Fibroblast of mammary gland (primary cell): ENCODE measurements at regions not wholly inside any gene's neighbourhood (a gene's known extent, or its start where the extent isn't known, plus 50 kb on each side); places are given as distances from the start of the nearest gene placed in this dataset.
"Not testable (repeated sequence)": the region's sequence is repeated elsewhere in the genome, so short reads cannot be mapped to it uniquely, and the experiment has no call there.

Experiments
- DNase-seq: peaks from one replicate; pipeline ENCODE4 v3.0.0-alpha.2; 2010; ENCODE audit warnings: low read depth
- H3K4me3 ChIP-seq: 2 replicates; pipeline ENCODE4 v1.5.1; 2011; ENCODE audit warnings: low read depth, mild to moderate bottlenecking, low read length, moderate library complexity; ENCODE audit not compliant: control insufficient read depth
- TF ChIP-seq, protein P1 (sequence below): conservative IDR thresholded peaks from 2 replicates; pipeline ENCODE4 v1.5.1; 2011; ENCODE audit warnings: low read depth, low read length, inconsistent platforms; ENCODE audit not compliant: control insufficient read depth, insufficient read depth

DNA sequence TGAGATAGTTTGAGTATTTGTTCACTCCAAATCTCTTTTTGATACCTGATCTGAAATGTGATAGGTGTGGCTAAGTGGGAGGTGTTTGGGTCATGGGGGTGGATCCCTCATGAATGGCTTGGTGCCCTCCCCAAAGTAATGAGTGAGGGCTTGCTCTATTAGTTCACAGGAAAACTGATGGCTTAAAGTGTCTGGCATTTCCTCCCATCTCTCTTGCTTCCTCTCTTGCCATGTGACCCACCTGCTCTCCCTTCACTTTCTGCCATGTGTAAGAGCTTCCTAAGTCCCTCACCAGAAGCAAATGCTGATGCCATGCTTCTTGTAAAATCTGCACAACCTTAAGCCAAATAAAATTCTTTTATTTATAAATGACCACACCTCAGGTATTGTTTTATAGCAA, 61.1 kb downstream of the MAD2L1 start:
- H3K4me3 ChIP-seq, result no peak overlapping the region
- DNase-seq, result no peak
- TF ChIP-seq, protein P1, sequence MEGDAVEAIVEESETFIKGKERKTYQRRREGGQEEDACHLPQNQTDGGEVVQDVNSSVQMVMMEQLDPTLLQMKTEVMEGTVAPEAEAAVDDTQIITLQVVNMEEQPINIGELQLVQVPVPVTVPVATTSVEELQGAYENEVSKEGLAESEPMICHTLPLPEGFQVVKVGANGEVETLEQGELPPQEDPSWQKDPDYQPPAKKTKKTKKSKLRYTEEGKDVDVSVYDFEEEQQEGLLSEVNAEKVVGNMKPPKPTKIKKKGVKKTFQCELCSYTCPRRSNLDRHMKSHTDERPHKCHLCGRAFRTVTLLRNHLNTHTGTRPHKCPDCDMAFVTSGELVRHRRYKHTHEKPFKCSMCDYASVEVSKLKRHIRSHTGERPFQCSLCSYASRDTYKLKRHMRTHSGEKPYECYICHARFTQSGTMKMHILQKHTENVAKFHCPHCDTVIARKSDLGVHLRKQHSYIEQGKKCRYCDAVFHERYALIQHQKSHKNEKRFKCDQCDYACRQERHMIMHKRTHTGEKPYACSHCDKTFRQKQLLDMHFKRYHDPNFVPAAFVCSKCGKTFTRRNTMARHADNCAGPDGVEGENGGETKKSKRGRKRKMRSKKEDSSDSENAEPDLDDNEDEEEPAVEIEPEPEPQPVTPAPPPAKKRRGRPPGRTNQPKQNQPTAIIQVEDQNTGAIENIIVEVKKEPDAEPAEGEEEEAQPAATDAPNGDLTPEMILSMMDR, result no peak

DNA sequence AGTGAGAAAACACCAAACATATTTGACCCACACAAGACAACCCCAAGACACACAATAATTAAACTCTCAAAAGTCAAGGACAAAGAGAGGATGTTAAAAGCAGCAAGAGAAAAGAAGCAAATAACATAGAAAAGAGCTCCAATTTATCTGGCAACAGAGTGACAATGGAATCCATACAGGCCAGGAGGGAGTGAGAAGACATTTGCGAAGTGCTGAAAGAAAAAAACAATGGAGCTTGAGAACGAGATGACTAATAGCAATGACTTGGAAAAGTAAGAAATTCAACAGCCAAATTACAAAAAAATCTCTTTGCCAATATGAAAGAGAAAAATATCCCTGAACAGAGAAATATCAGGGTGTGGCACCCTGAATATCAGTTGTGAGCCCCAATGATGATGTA, 61.6 kb downstream of the MAD2L1 start:
- TF ChIP-seq, protein P1, result no peak
- DNase-seq, result no peak
- H3K4me3 ChIP-seq, result no peak overlapping the region

DNA sequence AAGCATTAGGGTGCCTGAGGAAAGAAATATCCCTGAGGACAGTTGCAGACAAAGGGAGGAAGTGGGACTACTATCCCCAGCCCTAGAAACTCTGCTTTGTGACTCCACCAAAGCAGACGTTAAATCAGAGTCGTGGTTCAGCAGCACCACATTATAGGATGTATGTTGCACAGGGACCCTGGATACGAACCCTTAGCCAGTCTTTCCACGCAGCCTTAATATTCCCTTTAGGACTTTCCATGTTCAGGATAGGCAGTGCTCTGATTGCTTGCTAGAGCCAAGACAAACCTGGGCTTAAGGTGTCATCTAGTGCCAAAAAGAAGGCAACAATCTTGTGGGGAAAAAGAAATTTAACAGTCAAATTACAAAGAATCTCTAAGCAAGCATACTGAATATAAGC, 62.6 kb downstream of the MAD2L1 start:
- H3K4me3 ChIP-seq, result no peak overlapping the region
- TF ChIP-seq, protein P1, result no peak
- DNase-seq, result no peak

DNA sequence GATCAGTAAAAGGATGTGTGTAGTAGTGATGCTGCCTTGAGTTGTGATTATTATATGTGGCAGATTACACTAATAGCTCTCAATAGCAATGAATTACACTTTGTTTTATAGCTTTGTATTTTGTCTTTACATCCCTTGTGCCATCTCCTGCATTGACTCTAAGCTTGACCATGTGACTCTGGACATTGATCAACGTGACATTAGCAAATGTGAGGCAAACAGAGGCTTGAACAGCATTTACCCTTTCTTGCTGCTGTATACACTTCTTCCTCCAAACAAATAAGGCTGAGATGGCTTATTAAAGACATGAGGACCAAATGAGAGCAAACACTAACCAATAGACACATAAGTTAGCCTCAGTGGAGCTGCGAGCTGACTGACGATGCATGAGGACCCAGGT, 63.5 kb downstream of the MAD2L1 start:
- no peak for DNase-seq
- TF ChIP-seq, protein P1, result no peak
- H3K4me3 ChIP-seq, result no peak overlapping the region

DNA sequence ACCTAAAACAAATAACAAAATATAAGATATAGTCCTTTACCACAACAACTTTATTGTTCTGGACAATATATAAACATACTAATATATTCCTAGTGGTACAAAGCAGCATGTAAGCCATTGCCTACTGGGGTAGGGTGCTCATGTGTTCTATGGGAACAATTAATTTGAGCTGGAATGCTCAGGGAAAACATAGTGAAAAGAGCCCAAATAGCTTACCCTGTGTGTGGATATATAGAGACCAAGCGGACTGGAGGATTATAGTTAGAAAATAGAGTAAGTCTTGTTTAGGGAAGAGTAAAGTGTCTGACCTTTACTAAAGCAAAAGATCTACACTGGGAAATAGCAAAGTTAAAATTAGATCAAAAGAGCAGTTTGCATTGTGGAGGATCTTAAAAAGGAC, 64.8 kb downstream of the MAD2L1 start:
- DNase-seq, result no peak
- H3K4me3 ChIP-seq, result no peak overlapping the region
- TF ChIP-seq, protein P1, result no peak

DNA sequence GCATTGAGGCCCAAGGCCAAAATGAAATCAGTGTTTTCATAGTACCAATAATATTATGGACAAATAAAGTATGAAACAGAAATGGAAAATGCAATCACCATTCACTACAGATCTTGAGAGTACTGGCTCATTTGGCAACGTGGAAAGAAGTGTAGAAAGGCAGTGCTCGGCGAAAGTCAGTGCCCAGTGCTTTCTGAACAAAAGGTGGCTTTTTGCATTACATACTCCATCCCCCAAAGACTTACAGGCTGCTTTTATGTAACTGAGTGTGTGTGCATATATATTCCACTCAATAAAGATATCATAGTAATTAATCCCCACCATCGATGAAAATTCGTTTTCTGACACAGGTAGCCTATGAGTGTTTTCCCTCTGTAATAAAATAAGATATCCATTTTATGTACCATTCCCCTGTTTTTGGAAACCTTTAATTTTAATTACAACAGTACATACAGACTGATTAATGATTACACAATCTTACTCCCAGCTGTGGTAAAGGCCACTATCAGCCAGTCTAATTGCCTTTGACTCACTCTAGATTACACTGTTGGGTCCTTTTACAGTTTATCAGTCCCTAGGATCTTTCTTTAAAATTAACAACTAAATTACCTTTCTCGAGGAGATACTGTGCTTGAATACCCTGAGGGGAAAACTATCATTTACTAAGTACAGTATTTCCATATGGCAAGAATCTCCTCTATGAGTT, 65.9 kb downstream of the MAD2L1 start:
- H3K4me3 ChIP-seq, result no peak overlapping the region
- TF ChIP-seq, protein P1, result no peak
- DNase-seq, result no peak

DNA sequence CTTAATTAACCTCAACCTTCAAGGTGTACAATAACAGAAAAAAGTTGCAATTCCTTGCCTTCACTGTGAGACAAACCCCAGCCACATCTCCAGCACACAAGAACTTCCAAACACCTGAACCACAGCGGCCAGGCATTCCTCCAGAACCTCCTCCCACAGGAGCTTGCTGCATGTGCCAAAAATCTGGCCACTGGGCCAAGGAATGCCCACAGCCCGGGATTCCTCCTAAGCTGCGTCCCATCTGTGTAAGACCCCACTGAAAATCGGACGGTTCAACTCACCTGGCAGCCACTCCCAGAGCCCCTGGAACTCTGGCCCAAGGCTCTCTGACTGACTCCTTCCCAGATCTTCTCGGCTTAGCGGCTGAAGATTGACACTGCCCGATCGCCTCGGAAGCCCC, 70.6 kb downstream of the MAD2L1 start:
- not testable (repeated sequence) for DNase-seq, H3K4me3 ChIP-seq
